Parathyroid adenoma (tissue), 2 donors: ENCODE measurements at regions not wholly inside any gene's neighbourhood (a gene's known extent, or its start where the extent isn't known, plus 50 kb on each side); places are given as distances from the start of the nearest gene placed in this dataset.
"Not testable (repeated sequence)": the region's sequence is repeated elsewhere in the genome, so short reads cannot be mapped to it uniquely, and the experiment has no call there.

Source experiments
- H2AFZ ChIP-seq: fragments of 300-600 bp; sonication (generic); one replicate; pipeline ENCODE4 v1.7.0; 2017; ENCODE audit warnings: antibody characterized with exemption, mild to moderate bottlenecking
- H3K27ac ChIP-seq: fragments of 300-600 bp; sonication (generic); one replicate; pipeline ENCODE4 v1.7.0; 2017
- H3K27me3 ChIP-seq: fragments of 300-600 bp; sonication (generic); one replicate; pipeline ENCODE4 v1.7.0; 2017; ENCODE audit warnings: low read length; ENCODE audit not compliant: control insufficient read depth, insufficient read depth
- H3K36me3 ChIP-seq: fragments of 300-600 bp; sonication (generic); one replicate; pipeline ENCODE4 v1.7.0; 2017; ENCODE audit warnings: low read length; ENCODE audit not compliant: control insufficient read depth, insufficient read depth
- H3K4me1 ChIP-seq: fragments of 300-600 bp; sonication (generic); one replicate; pipeline ENCODE4 v1.7.0; 2017; ENCODE audit warnings: control low read depth
- H3K4me2 ChIP-seq: fragments of 300-600 bp; sonication (generic); one replicate; pipeline ENCODE4 v1.7.0; 2017; ENCODE audit warnings: low read length
- H3K4me3 ChIP-seq: fragments of 300-600 bp; sonication (generic); one replicate; pipeline ENCODE4 v1.7.0; 2017; ENCODE audit warnings: low read depth, low read length
- H3K79me2 ChIP-seq: fragments of 300-600 bp; sonication (generic); one replicate; pipeline ENCODE4 v1.7.0; 2017; ENCODE audit warnings: control low read depth
- H3K9ac ChIP-seq: fragments of 300-600 bp; sonication (generic); one replicate; pipeline ENCODE4 v1.7.0; 2017; ENCODE audit warnings: mild to moderate bottlenecking
- H3K9me3 ChIP-seq: fragments of 300-600 bp; sonication (generic); one replicate; pipeline ENCODE4 v1.7.0; 2017; ENCODE audit warnings: low read length; ENCODE audit not compliant: control insufficient read depth
- TF ChIP-seq, protein P1 (sequence below): fragments of 300-600 bp; sonication (generic); IDR thresholded peaks from one replicate; pipeline ENCODE4 v1.7.0; 2017; ENCODE audit warnings: antibody characterized with exemption, mild to moderate bottlenecking
- donor health status: primary hyperparathyroidism.

GRCh38 chr3:86837871-86838270, 153.1 kb downstream of the VGLL3 start:
- H3K9ac ChIP-seq = no peak overlapping the region
- TF ChIP-seq, protein P1, sequence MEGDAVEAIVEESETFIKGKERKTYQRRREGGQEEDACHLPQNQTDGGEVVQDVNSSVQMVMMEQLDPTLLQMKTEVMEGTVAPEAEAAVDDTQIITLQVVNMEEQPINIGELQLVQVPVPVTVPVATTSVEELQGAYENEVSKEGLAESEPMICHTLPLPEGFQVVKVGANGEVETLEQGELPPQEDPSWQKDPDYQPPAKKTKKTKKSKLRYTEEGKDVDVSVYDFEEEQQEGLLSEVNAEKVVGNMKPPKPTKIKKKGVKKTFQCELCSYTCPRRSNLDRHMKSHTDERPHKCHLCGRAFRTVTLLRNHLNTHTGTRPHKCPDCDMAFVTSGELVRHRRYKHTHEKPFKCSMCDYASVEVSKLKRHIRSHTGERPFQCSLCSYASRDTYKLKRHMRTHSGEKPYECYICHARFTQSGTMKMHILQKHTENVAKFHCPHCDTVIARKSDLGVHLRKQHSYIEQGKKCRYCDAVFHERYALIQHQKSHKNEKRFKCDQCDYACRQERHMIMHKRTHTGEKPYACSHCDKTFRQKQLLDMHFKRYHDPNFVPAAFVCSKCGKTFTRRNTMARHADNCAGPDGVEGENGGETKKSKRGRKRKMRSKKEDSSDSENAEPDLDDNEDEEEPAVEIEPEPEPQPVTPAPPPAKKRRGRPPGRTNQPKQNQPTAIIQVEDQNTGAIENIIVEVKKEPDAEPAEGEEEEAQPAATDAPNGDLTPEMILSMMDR = no peak

DNA sequence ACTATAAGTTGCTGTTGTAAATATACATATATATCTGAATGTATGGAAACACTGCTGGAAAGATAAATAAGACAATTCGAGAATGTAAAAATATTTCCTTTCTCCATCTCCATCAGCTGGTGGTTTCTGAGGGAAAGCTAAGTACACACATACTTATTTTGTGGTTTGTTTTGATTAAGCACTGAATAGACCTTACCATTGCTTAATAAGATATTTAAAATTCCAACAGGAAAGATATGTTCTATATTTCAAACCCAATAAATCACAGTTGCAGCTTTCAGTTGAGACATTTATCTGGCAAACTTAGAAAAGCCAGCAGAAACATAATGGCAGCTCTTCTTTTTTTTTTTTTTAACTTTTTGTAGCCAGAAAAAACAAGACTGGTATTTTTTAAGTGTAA, 160.4 kb downstream of the VGLL3 start:
- H3K4me3 ChIP-seq = no peak overlapping the region
- H3K27me3 ChIP-seq = no peaks in the 10 kb centered on the region
- H3K9me3 ChIP-seq = no peaks in the 10 kb centered on the region
- no peak overlapping the region for H3K4me2 ChIP-seq
- TF ChIP-seq, protein P1 = no peak
- no peaks in the 10 kb centered on the region for H3K79me2 ChIP-seq
- H3K4me1 ChIP-seq = no peaks in the 10 kb centered on the region
- H2AFZ ChIP-seq = no peak overlapping the region
- no peaks in the 10 kb centered on the region for H3K36me3 ChIP-seq
- no peak overlapping the region for H3K9ac ChIP-seq
- H3K27ac ChIP-seq = no peak overlapping the region

More at GRCh38 chr3:86837871-86838270, 153.1 kb downstream of the VGLL3 start:
- no peaks in the 10 kb centered on the region for H3K36me3 ChIP-seq
- H3K4me2 ChIP-seq = no peak overlapping the region
- H3K27me3 ChIP-seq = no peaks in the 10 kb centered on the region
- no peak overlapping the region for H3K4me3 ChIP-seq
- H3K9me3 ChIP-seq = no peaks in the 10 kb centered on the region
- H2AFZ ChIP-seq = no peak overlapping the region
- no peaks in the 10 kb centered on the region for H3K4me1 ChIP-seq
- no peaks in the 10 kb centered on the region for H3K79me2 ChIP-seq
- no peak overlapping the region for H3K27ac ChIP-seq

GRCh38 chr3:86828751-86829150, 162.2 kb downstream of the VGLL3 start:
- no peak overlapping the region for H3K9ac ChIP-seq
- H3K27me3 ChIP-seq = no peaks in the 10 kb centered on the region
- H3K4me1 ChIP-seq = no peaks in the 10 kb centered on the region
- H3K4me3 ChIP-seq = no peak overlapping the region
- H3K4me2 ChIP-seq = no peak overlapping the region
- no peak overlapping the region for H2AFZ ChIP-seq
- no peaks in the 10 kb centered on the region for H3K36me3 ChIP-seq
- no peak overlapping the region for H3K27ac ChIP-seq
- no peaks in the 10 kb centered on the region for H3K9me3 ChIP-seq
- H3K79me2 ChIP-seq = no peaks in the 10 kb centered on the region
- TF ChIP-seq, protein P1 = no peak

DNA sequence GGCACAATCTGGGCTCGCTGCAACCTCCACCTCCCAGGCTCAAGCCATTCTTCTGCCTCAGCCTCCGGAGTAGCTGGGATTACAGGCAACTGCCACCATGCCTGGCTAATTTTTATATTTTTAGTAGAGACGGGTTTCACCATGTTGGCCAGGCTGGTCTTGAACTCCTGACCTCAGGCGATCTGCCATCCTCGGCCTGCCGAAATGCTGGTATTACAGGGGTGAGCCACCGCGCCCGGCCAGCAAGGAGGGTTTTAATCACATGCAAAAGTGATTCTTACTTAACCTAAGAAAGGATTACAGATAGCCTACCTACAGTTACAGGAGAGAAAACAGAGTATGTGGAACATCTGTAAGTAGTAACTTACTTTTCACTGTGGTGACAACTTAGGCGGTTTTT, 163.4 kb downstream of the VGLL3 start:
- not testable (repeated sequence) for H3K9me3 ChIP-seq, H3K27me3 ChIP-seq, H3K4me2 ChIP-seq, H3K36me3 ChIP-seq, H3K79me2 ChIP-seq, H2AFZ ChIP-seq, H3K4me3 ChIP-seq, H3K9ac ChIP-seq, H3K4me1 ChIP-seq, H3K27ac ChIP-seq

DNA sequence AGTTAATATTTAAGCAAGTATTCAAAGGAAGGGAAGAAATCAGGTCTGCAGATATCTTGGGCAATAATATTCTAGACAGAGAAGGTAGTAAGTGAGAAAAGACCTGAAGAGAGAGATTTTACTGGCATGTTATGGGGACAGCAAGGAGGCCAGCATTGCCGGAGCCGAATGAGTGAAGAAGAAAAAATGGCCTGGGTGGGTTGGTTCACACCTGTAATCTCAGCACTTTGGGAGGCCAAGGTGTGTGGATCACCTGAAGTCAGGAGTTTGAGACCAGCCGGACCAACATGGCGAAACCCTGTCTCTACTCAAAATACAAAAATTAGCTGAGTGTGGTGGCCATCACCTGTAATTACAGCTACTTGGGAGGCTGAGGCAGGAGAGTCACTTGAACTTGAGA, 164.7 kb downstream of the VGLL3 start:
- no peaks in the 10 kb centered on the region for H3K79me2 ChIP-seq
- no peak overlapping the region for H3K4me3 ChIP-seq
- TF ChIP-seq, protein P1 = no peak
- no peak overlapping the region for H3K4me2 ChIP-seq
- no peaks in the 10 kb centered on the region for H3K27me3 ChIP-seq
- no peak overlapping the region for H3K27ac ChIP-seq
- no peak overlapping the region for H3K9ac ChIP-seq
- no peaks in the 10 kb centered on the region for H3K36me3 ChIP-seq
- no peak overlapping the region for H2AFZ ChIP-seq
- no peaks in the 10 kb centered on the region for H3K9me3 ChIP-seq
- no peaks in the 10 kb centered on the region for H3K4me1 ChIP-seq
